Naive thymus-derived CD4-positive, alpha-beta T cell (primary cell): ENCODE measurements at regions not wholly inside any gene's neighbourhood (a gene's known extent, or its start where the extent isn't known, plus 50 kb on each side); places are given as distances from the start of the nearest gene placed in this dataset.
A peak's percentile ranks its signal among the peaks of the same experiment; 100 is the strongest.

ENCODE experiments used
- ATAC-seq: fragments of 150-1000 bp; cut with Tn5 transposase; 2 replicates; pipeline ENCODE4 v1.10.0; 2021; ENCODE audit warnings: mild to moderate bottlenecking, moderate library complexity
- CTCF ChIA-PET: fragments of 350-600 bp; sonication (Branson Sonifier 250); formaldehyde crosslinking; loops from one replicate; lab custom pipeline; 2021; ENCODE audit warnings: antibody characterized with exemption; lab: Charles Lee
- POLR2A ChIA-PET: fragments of 350-600 bp; sonication (Branson Sonifier 250); formaldehyde crosslinking; loops from one replicate; lab custom pipeline; 2021; ENCODE audit warnings: antibody characterized with exemption, inconsistent platforms; lab: Charles Lee
- DNase-seq, 9 donors: peaks; one replicate each; pipeline versions ENCODE4 v3.0.0 to v3.0.0-alpha.2; 2020 to 2022; ENCODE audit warnings: mixed read lengths in 1 of 9
- H3K27ac ChIP-seq: one replicate; pipeline ENCODE4 v1.7.0; 2013; ENCODE audit warnings: mild to moderate bottlenecking, low read depth, low read length, moderate library complexity
- H3K27me3 ChIP-seq, 2 donors: one replicate each; pipeline ENCODE4 v1.7.0; 2013; ENCODE audit warnings: low read length in 2 of 2, mild to moderate bottlenecking in 2 of 2, moderate library complexity in 2 of 2; ENCODE audit not compliant: control insufficient read depth in 2 of 2, insufficient read depth in 2 of 2
- H3K36me3 ChIP-seq, 3 experiments: 1 replicate in 2 of 3; 2 replicates in 1 of 3; pipeline ENCODE4 v1.7.0; 2013; ENCODE audit warnings: low read length in 3 of 3, mild to moderate bottlenecking in 3 of 3, moderate library complexity in 1 of 3; ENCODE audit not compliant: insufficient read depth in 3 of 3, control insufficient read depth in 2 of 3
- H3K4me1 ChIP-seq, 2 donors: one replicate each; pipeline ENCODE4 v1.7.0; 2013; ENCODE audit warnings: low read length in 2 of 2, mild to moderate bottlenecking in 2 of 2, moderate library complexity in 1 of 2; ENCODE audit not compliant: control insufficient read depth in 2 of 2, insufficient read depth in 2 of 2
- H3K4me3 ChIP-seq: 2 replicates; pipeline ENCODE4 v1.7.0; 2013; ENCODE audit warnings: mild to moderate bottlenecking, low read length
- H3K9me3 ChIP-seq, 3 experiments: 1 replicate in 2 of 3; 2 replicates in 1 of 3; pipeline ENCODE4 v1.7.0; 2013; ENCODE audit warnings: low read length in 3 of 3; ENCODE audit not compliant: control insufficient read depth in 2 of 3
- H3K27ac Mint-ChIP-seq, 9 donors: one replicate each; pipeline ENCODE4 v1.8.0; 2020 to 2022; ENCODE audit warnings: mixed read lengths in 9 of 9, mild to moderate bottlenecking in 8 of 9, moderate library complexity in 5 of 9, inconsistent platforms in 2 of 9
- H3K27me3 Mint-ChIP-seq, 5 donors: one replicate each; pipeline ENCODE4 v1.8.0; 2021 to 2022; ENCODE audit warnings: mixed read lengths in 5 of 5, mild to moderate bottlenecking in 1 of 5
- H3K36me3 Mint-ChIP-seq, 5 donors: one replicate each; pipeline ENCODE4 v1.8.0; 2020 to 2022; ENCODE audit warnings: mixed read lengths in 5 of 5, mild to moderate bottlenecking in 3 of 5, inconsistent platforms in 1 of 5
- H3K4me1 Mint-ChIP-seq, 7 donors: one replicate each; pipeline ENCODE4 v1.8.0; 2020 to 2022; ENCODE audit warnings: mixed read lengths in 7 of 7, mild to moderate bottlenecking in 3 of 7, inconsistent platforms in 1 of 7
- H3K4me3 Mint-ChIP-seq, 10 donors: one replicate each; pipeline ENCODE4 v1.8.0; 2020 to 2022; ENCODE audit warnings: mild to moderate bottlenecking in 10 of 10, mixed read lengths in 10 of 10, moderate library complexity in 6 of 10, inconsistent platforms in 2 of 10
- H3K9me3 Mint-ChIP-seq, 11 donors: one replicate each; pipeline ENCODE4 v1.8.0; 2020 to 2022; ENCODE audit warnings: mixed read lengths in 11 of 11, mild to moderate bottlenecking in 4 of 11, inconsistent platforms in 1 of 11, moderate library complexity in 1 of 11
- intact Hi-C, 2 donors: fragments of 100-400 bp; cut with micrococcal nuclease; formaldehyde crosslinking; loops; one replicate each; pipeline ENCODE4 v1.15.1; 2023

- peaks cover 0 to 12% (median 0%) of the 10 kb centered on the region in 11 donors for H3K9me3 Mint-ChIP-seq
- H3K36me3 Mint-ChIP-seq: no peaks in the 10 kb centered on the region
- peak overlapping the region in 1 of 10 donors; percentile 74 for H3K4me3 Mint-ChIP-seq
- H3K27ac Mint-ChIP-seq: peak overlapping the region in 5 of 9 donors; percentile 23 to 75 (median 42)
- H3K27me3 Mint-ChIP-seq: no peaks in the 10 kb centered on the region
- ChIA-PET CTCF (interaction anchor here (1.0 to 1.6 kb wide), 3 partner anchors 10 to 11 kb away, joined by 3 to 8 read pairs (median 5); no protein-coding TSS in a partner anchor), POLR2A (interaction anchor here (0.6 kb wide), 1 partner anchor 300 kb away, joined by 6 read pairs; no protein-coding TSS in a partner anchor)
- H3K36me3 ChIP-seq: no peaks in the 10 kb centered on the region
- ATAC-seq (no peak), DNase-seq (no peak)
- intact Hi-C loops: loop anchor here in 1 of 2 donors (5.0 kb wide), 1 partner anchor 284 kb away; no protein-coding TSS in a partner anchor
- no peak overlapping the region for H3K4me3 ChIP-seq
- H3K4me1 Mint-ChIP-seq: peaks cover 10 to 73% (median 65%) of the 10 kb centered on the region in 7 donors
- H3K4me1 ChIP-seq: peaks cover 0 to 36% of the 10 kb centered on the region in 2 donors
- no peak overlapping the region for H3K27ac ChIP-seq
- no peaks in the 10 kb centered on the region for H3K9me3 ChIP-seq
- H3K27me3 ChIP-seq: no peaks in the 10 kb centered on the region
Measured at GRCh38 chr6:142681099-142681498, 263.9 kb downstream of the HIVEP2 start.

DNA sequence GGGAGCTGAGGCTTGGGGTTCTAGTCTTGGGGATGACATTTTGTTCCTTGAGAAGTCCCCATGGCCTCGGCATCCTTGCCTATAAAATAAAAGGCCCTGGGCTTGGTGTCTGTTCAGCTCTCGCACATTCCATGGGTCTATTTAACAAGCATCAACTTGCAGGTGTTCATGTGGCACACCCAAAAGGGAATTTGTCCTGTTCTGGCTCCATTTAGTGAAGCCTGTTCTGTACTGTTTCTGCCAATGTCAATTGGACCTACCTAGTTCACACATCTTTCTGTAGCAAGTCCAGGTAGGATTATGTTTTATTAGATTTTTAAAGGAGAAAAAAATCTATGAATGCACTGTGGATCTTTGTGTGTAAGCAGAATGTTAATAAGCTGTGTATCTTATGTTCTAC, 262.0 kb downstream of the HIVEP2 start:
- ATAC-seq (no peak), DNase-seq (no peak)
- Mint-ChIP-seq H3K9me3 (peaks cover 0 to 12% (median 0%) of the 10 kb centered on the region in 11 donors), H3K27me3 (no peaks in the 10 kb centered on the region), H3K36me3 (no peaks in the 10 kb centered on the region), H3K27ac (peak overlapping the region in 1 of 9 donors; percentile 62), H3K4me3 (no peak overlapping the region), H3K4me1 (peaks cover 15 to 85% (median 73%) of the 10 kb centered on the region in 7 donors)
- no peaks in the 10 kb centered on the region for H3K27me3 ChIP-seq
- peaks cover 0 to 48% of the 10 kb centered on the region in 2 donors for H3K4me1 ChIP-seq
- no peaks in the 10 kb centered on the region for H3K9me3 ChIP-seq
- intact Hi-C loops: loop anchor here in 1 of 2 donors (5.0 kb wide), 1 partner anchor 286 kb away; no protein-coding TSS in a partner anchor
- no peak overlapping the region for H3K27ac ChIP-seq
- ChIA-PET CTCF (interaction anchor here (2.1 kb wide), 1 partner anchor 10 kb away, joined by 12 read pairs; no protein-coding TSS in a partner anchor), POLR2A (interaction anchor here (0.6 to 1.0 kb wide), 2 partner anchors 26 to 268 kb away, joined by 3 to 4 read pairs; no protein-coding TSS in a partner anchor)
- no peaks in the 10 kb centered on the region for H3K36me3 ChIP-seq
- no peak overlapping the region for H3K4me3 ChIP-seq

DNA sequence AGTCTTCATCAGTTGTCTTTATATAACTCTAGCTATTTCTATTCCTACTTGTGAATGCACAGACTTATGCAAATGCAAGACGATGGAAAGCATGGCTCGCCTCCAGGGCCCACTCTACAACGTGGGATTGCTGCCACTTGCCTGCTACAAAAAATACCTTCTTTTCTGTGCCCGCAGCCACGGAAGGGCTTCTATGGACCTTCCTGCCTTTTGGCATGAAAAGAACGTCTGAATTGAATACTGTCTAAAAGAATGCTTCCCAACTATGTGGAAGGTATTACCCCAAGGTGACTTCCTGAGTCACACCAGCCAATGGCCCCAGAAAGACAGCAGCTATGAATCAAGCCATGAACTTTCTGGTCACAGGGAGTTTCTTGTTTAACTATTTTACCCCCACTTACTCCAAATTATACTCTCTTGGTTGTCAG, 261.2 kb downstream of the HIVEP2 start:
- Histone ChIP-seq H3K36me3 (no peaks in the 10 kb centered on the region), H3K27me3 (no peaks in the 10 kb centered on the region), H3K4me3 (no peak overlapping the region), H3K27ac (no peak overlapping the region), H3K4me1 (peaks cover 0 to 47% of the 10 kb centered on the region in 2 donors), H3K9me3 (no peaks in the 10 kb centered on the region)
- no peak for ATAC-seq
- intact Hi-C loops: loop anchor here in 1 of 2 donors (5.0 kb wide), 1 partner anchor 286 kb away; no protein-coding TSS in a partner anchor
- H3K27ac Mint-ChIP-seq: peak overlapping the region in 2 of 9 donors; percentile 62 to 81
- DNase-seq: no peak
- peaks cover 15 to 81% (median 69%) of the 10 kb centered on the region in 7 donors for H3K4me1 Mint-ChIP-seq
- H3K4me3 Mint-ChIP-seq: no peak overlapping the region
- ChIA-PET POLR2A (interaction anchor here (1.0 kb wide), 1 partner anchor 268 kb away, joined by 4 read pairs; no protein-coding TSS in a partner anchor), CTCF (interaction anchor here (2.1 kb wide), 1 partner anchor 9 kb away, joined by 12 read pairs; no protein-coding TSS in a partner anchor)
- peaks cover 0 to 12% (median 0%) of the 10 kb centered on the region in 11 donors for H3K9me3 Mint-ChIP-seq
- no peaks in the 10 kb centered on the region for H3K27me3 Mint-ChIP-seq
- no peaks in the 10 kb centered on the region for H3K36me3 Mint-ChIP-seq

GRCh38 chr6:142684371-142684770, 260.6 kb downstream of the HIVEP2 start:
- Histone ChIP-seq H3K9me3 (no peaks in the 10 kb centered on the region), H3K36me3 (no peaks in the 10 kb centered on the region), H3K27me3 (no peaks in the 10 kb centered on the region), H3K27ac (no peak overlapping the region), H3K4me3 (no peak overlapping the region), H3K4me1 (peaks cover 0 to 41% of the 10 kb centered on the region in 2 donors)
- H3K36me3 Mint-ChIP-seq: no peaks in the 10 kb centered on the region
- ChIA-PET POLR2A (no interaction called here), CTCF (interaction anchor here (2.1 kb wide), 1 partner anchor 9 kb away, joined by 12 read pairs; no protein-coding TSS in a partner anchor)
- no peak for DNase-seq
- no peak overlapping the region for H3K4me3 Mint-ChIP-seq
- H3K27me3 Mint-ChIP-seq: no peaks in the 10 kb centered on the region
- peak overlapping the region in 5 of 9 donors; percentile 32 to 89 (median 81) for H3K27ac Mint-ChIP-seq
- intact Hi-C loops: loop anchor here in 1 of 2 donors (5.0 kb wide), 1 partner anchor 287 kb away; no protein-coding TSS in a partner anchor
- H3K4me1 Mint-ChIP-seq: peaks cover 15 to 75% (median 62%) of the 10 kb centered on the region in 7 donors
- ATAC-seq: no peak
- peaks cover 0 to 12% (median 0%) of the 10 kb centered on the region in 11 donors for H3K9me3 Mint-ChIP-seq

- peak overlapping the region in 9 of 10 donors; percentile 18 to 76 (median 68) for H3K4me3 Mint-ChIP-seq
- no peak overlapping the region for H3K4me3 ChIP-seq
- POLR2A ChIA-PET: no interaction called here
- intact Hi-C loops: loop anchor here in 1 of 2 donors (2.0 to 5.0 kb wide), 2 partner anchors 117 to 289 kb away; no protein-coding TSS in a partner anchor
- ATAC-seq (peak; percentile 77), DNase-seq (peak in 7 of 9 donors; percentile 21 to 52 (median 35))
- H3K4me1 Mint-ChIP-seq: peaks cover 5 to 58% (median 46%) of the 10 kb centered on the region in 7 donors
- no peaks in the 10 kb centered on the region for H3K9me3 ChIP-seq
- no peaks in the 10 kb centered on the region for H3K36me3 ChIP-seq
- H3K36me3 Mint-ChIP-seq: no peaks in the 10 kb centered on the region
- H3K4me1 ChIP-seq: peaks cover 0 to 25% of the 10 kb centered on the region in 2 donors
- peak overlapping the region in 8 of 9 donors; percentile 61 to 90 (median 80) for H3K27ac Mint-ChIP-seq
- peak overlapping the region; percentile 22 for H3K27ac ChIP-seq
- no peaks in the 10 kb centered on the region for H3K27me3 Mint-ChIP-seq
- H3K9me3 Mint-ChIP-seq: peaks cover 0 to 12% (median 0%) of the 10 kb centered on the region in 11 donors
- CTCF ChIA-PET: interaction anchor here (0.7 kb wide), 3 partner anchors 211 to 1458 kb away, joined by 3 read pairs; no protein-coding TSS in a partner anchor
- H3K27me3 ChIP-seq: no peaks in the 10 kb centered on the region
Measured at GRCh38 chr6:142685852-142686506, 259.0 kb downstream of the HIVEP2 start.

- Mint-ChIP-seq H3K9me3 (peaks cover 0 to 12% (median 0%) of the 10 kb centered on the region in 11 donors), H3K36me3 (no peaks in the 10 kb centered on the region), H3K4me1 (peaks cover 0 to 53% (median 41%) of the 10 kb centered on the region in 7 donors), H3K4me3 (peak overlapping the region in 9 of 10 donors; percentile 18 to 76 (median 68)), H3K27ac (peak overlapping the region in 8 of 9 donors; percentile 61 to 90 (median 80)), H3K27me3 (no peaks in the 10 kb centered on the region)
- H3K4me3 ChIP-seq: no peak overlapping the region
- ChIA-PET CTCF (interaction anchor here (0.7 to 1.1 kb wide), 3 partner anchors 212 to 1457 kb away, joined by 3 read pairs; no protein-coding TSS in a partner anchor), POLR2A (no interaction called here)
- ATAC-seq (peak; percentile 12), DNase-seq (no peak)
- H3K27ac ChIP-seq: peak overlapping the region; percentile 22
- intact Hi-C loops: loop anchor here in 1 of 2 donors (2.0 to 5.0 kb wide), 2 partner anchors 118 to 289 kb away; no protein-coding TSS in a partner anchor
- H3K9me3 ChIP-seq: no peaks in the 10 kb centered on the region
- H3K4me1 ChIP-seq: peaks cover 0 to 21% of the 10 kb centered on the region in 2 donors
- no peaks in the 10 kb centered on the region for H3K27me3 ChIP-seq
- no peaks in the 10 kb centered on the region for H3K36me3 ChIP-seq
Measured at GRCh38 chr6:142686507-142686887, 258.5 kb downstream of the HIVEP2 start.
